ENCODE measurements at regions not wholly inside any gene's neighbourhood (a gene's known extent, or its start where the extent isn't known, plus 50 kb on each side); places are given as distances from the start of the nearest gene placed in this dataset.

DNA sequence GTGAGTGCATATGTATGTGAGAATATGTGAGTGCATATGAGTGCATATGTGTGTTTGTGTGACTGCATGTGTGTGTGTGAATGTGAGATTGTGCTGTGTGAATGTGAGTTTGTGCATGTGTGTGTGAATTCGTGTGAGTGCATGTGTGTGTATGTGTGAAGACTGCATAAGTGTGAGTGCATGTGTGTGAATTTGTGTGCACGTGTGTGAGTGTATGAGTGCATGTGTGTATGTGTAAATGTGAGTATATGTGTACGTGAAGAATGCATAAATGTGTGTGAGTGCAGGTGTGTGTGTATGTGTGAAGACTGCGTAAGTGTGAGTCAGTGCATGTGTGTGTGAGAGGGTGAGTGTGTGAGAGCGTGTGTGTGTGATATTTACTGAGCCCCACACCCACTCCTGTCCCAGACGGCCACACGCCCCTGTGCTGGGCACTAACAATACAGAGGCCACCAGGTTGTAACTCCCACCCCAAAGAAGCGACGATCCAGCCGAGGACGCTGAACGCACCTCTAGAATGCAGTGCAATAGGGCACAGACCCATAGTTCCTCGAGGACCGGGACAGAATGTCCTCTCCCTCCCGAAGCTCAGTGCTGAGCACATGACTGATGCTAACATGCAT, 97.8 kb downstream of the C16orf95 start:
- DNase-seq = no peak

DNA sequence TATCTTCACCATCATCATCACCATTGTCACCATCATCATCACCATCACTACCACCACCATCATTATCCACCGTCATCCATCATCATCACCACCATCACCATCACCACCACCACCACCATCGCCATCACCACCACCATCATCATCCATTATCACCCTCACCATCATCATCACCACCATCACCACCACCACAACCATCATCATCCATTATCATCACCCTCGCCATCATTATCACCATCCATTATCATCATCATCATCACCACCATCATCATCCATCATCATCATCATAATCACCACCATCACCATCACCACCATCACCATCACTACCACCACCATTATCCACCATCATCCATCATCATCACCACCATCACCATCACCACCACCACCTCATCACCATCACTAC, 95.6 kb downstream of the C16orf95 start:
- no peak for DNase-seq

DNA sequence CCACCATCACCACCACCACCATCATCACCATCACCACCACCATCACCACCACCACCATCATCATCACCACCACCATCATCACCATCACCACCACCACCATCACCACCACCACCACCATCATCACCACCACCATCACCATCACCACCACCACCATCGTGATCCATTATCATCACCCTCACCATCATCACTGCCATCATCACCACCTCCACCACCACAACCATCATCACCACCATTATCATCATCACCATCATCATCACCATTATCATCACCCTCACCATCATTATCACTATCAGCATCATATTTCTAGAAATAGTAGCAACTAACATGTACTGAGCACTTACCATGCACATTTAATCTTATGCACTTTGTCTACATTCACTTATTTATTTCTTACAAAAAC, 94.9 kb downstream of the C16orf95 start:
- no peak for DNase-seq

DNA sequence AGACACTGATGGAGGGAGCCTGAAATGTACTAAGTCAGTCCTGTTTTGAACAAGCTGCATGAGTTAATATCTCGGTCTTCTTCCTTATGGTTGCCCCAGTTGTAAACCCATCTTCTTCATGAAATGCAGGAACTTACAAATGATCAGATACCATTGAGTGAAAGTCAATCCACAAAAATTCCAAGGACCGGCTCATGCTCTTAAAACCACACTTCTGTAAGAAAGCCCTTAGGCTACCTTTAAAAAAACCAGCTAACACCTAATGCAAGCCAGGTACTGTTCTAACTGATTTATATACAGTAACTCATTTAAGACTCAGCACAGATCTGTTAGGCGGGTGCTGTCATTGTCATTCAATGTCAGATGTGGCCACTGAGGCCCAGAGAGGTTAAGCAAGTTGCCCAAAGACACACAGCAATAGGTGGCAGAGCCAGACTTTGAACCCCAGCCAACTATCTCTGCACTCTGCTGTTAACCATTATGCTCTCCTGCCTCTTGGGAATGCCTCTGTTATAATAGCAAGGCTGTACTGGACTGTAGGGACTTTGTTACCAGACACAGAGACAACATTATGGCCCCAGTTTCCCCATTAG, 93.4 kb downstream of the C16orf95 start:
- no peak for DNase-seq

DNA sequence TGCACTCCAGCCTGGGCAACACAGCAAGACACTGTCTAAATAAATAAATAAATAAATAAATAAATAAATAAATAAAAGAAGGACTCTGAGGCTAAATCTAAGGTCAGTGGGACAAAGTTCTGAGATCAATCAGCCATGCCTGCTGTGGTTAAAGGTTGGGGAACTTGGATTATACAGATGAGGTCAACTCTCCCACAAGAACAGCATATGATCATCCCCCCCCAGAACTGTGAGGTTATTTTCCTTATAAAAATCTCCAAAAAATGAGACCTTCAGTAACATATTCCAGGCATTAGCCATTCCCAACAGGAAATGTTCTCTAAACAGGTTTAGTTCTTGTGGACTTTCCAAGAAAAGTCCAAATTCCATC, 90.3 kb downstream of the C16orf95 start:
- no peak for DNase-seq

DNA sequence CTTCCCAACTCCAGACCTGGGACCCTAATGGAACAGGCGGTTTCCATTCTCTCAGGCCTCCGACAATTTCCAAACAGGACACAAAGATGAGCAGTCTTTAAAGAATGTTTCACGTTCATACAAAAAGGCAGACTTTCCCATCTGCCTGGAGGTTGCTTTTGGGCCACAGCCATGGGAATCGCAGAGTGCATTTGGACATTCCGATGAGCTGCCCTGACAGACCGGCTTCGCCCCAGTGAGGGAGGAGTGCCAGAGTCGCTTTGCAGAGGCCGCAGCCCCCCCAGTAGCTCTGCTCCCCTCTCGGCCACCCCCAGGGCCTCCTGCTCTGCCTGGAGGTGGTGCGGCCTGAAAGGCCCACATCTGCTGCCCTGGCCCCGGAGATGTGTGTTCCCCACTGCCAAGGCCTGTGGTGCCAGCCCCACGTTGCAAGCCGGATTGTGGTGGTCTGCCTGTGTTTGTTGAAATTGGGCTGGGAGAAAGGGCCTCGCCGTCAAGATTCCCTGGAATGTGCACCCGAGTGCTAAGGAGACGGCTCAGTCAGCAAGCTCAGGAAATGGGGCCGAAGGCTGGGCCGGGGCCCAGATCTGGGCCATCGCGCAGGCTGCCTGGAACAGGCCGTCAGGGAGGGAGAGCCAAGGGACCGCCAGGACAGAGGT, 89.8 kb downstream of the C16orf95 start:
- peak; percentile 90 for DNase-seq

DNA sequence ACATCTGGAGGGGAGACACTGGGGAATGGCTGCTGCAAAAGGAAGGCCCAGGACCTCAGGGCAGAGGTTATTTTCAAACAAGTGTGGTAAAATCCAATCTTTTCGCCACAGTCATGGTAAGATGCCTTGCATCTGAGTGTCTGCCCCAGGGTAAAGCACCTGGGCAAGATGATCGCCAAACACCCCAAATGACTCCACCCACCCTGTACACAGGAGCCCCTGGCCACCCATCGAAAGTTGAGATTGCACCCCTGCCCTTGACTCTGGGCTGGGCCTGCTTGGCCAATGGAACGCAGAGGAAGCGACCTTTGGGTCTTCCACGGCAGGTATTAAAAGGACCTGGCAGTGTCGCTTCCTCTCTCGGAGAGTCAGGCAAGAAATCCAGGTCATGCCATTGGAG, 88.8 kb downstream of the C16orf95 start:
- no peak for DNase-seq

DNA sequence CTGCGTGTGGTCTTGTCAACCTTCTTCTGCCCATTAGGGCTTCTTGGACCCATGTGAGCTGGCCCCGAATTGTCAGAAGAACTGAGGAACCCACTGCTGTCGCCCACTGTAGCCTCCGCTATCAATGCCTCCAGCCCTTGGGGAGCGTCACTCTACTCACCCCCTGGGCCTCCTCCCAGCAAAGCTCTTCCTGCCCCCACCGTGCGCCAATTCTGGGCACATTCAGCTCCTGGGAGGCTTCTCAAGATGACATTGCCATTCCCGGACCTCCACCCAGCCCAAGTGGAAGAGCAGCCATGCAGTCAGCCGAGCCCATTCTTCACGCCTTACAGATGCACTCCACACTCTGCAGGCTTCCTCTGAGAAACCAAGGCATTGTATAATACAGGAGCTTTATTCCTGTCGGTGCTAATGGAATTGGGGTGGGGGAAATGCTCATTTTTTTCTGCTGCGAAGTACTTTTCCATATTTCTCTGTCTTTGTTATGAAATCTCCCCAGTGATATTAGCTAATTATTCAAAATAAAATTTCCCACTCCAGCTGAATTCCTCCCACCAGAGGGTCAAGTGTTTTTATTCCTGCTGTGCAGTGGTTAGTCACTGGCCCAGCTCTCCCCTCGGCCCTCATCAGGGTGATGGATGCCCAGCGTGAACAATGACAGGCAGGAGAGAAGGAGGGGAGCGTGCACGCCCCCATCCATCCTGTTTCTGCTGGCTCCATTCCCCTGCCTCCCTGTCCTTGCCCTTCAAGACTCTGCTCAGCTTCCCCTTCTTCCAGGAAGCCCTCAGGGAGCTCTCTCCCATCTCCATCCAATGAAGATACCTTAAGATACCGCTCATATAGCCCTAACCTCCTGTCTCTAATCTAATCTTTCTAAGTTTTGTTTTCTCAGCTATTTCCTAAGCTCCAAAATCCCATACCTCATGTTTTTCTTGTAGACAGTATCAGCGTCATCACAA, 87.7 kb downstream of the C16orf95 start:
- no peak for DNase-seq

DNA sequence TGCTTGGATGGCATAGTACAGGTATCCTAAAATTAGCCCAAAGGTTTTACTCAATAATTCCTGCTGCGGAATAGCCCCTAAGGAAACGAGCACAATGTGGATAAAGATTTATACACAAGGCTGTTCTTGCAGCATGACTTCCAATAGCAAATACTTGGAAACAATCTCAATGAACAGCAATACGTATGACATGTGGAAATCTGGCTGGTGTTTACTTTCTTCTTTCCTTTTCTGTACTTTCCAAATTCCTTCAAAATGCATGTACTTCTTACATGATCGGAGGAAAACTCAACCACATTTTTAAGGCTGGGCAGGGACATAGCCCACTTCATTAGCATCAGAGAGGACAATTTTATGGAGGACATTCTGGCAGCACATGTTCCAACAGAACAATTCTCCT, 86.6 kb downstream of the C16orf95 start:
- no peak for DNase-seq

DNA sequence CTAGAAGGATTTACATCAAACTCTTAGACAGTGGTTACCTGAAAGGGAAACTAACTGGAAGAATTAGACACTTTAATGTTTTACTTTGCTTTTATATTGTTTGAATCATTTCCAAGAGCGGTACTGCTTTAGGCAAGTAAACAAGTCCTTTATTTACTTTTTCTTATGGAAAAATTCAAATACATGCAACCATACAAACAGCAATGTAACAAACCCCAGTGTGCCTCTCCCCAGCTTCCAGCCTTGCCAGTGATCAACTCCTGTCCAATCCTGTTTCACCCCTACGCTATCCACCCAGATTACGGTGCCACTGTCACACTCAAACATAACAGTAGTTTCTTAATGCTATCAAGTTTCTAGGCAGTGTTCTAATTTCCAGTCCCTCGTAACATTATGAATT, 85.9 kb downstream of the C16orf95 start:
- no peak for DNase-seq

DNA sequence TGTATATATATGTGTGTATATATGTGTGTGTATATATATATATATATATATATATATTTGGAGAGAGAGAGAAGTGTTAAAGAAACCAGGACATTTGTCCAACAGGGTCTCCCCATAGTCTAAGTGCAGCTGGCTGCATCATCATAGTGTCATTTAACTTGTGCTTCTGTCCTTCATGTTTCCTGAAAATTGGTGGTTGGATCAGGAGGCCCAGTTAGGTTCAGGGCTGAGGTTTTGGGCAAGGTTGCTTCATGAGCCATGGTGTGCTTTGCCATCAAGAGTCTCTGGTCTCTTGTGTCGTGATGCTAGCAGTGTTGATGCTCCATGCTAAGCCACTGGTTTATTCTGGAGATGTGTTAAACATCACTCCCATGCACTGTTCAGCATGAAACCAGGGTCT, 85.3 kb downstream of the C16orf95 start:
- no peak for DNase-seq

DNA sequence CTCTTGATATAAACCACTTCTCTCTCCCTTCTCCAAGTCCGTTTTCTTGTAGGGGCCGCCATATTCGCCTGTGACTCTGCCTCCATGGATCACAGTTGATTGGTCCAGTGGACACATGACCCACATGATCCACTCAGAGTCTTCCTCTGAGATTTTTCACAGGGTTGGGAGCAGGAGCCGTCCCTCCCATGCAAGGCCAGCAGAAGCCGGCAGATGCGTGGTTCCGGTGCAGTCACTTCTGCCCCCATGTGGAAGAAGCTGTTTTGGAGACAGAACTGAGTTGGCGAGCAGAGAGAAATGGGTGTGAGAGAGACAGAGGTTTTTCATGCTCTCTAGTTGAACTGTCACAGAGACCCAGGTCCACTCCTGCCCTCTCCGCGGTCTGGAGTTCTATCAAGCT, 83.3 kb downstream of the C16orf95 start:
- peak; percentile 38 for DNase-seq

DNA sequence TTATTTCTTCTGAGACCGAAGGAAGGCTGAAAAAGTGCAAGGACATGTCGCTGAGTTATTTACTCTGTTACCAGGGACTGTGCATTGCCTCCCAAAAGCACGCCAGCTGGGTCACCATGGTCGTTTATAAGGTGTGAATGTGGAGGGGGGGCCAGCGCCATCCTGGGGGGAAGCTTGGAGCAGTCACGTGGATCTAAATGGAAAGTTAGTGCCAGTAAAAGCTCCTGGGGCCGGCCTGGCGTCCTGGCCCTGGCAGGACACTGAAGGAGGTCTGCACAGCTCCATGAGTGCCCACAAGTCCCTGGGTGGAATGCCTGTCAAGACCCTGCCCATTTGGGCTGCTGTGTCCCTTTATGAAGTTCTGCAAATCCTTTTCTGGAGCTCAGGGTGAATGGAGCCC, 82.6 kb downstream of the C16orf95 start:
- no peak for DNase-seq

DNA sequence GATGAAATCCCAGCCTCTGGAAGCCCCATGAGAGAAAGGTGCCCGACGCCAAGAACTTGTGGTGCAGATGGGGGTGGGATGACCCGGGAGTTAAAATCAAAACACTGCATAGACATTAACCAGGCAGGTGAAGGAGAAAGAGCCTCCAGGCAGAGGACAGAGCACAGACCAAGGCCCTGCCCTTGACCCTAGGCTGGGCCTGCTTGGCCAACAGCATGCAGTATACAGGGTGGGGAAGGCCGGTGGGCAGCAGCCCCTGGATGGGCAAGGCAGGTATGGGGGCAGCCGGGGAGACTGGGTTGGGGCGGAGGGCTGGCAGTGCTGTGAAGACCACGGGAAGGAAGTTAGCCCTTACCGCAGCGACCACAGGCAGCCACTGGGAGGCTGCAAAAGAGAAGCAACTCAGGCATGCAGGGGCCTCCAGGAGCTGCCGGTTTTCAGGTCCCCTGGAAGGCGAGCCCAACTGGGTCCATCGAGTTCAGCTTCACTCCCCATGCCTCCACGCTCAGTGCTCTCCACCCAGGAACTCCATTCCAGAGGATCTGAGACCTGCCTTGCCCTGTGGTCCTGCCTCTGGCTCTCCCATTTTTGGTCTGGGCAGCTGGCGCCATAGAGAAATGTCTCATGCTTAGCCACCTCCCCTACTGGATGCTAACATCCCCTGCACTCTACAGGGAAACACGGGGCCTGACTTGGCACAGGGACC, 81.2 kb downstream of the C16orf95 start:
- no peak for DNase-seq

DNA sequence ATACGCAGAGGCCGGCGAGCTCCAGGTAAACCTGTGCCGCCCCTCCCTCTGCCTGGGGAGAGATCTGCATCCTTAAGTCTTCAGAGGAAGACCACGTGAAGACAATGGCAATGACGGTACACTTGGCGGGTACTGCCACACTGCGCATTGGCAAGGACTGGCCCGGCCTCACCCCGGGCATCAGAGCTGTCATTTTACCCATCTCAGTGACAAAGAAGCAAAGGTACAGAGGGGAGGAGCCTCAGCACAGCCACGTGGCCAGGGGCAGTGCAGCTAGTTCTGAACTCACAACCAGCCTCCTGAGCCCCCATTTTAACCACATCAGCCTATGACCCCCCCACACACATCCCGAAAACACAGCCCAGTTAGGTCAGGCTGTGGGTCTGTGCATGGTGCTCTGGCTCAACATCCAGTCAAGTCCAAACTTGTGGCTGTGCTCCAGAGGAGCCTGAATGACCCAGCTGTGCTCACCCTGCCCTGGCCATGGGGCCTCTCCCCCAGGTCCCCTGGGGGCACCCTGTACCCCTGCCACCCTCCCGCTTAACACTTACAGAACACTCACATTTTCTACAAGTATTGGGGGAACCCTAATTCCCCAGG, 80.6 kb downstream of the C16orf95 start:
- DNase-seq = no peak

DNA sequence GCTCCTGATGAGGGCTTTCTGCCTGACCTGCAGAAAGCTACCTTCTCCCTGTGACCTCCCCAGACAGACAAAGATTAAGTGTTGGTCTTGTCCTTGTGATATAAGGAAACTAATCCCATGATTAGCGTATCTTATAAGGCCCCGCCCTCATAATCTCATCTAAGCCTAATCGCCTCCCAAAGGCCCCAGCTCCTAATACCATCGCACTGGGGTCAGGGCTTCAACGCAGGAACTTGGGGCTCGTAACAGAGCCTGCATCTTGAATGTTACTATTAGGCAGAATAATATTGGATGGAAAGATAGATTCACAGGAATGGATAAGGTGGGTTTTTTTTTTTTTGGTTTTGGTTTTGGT, 78.9 kb downstream of the C16orf95 start:
- no peak for DNase-seq

DNA sequence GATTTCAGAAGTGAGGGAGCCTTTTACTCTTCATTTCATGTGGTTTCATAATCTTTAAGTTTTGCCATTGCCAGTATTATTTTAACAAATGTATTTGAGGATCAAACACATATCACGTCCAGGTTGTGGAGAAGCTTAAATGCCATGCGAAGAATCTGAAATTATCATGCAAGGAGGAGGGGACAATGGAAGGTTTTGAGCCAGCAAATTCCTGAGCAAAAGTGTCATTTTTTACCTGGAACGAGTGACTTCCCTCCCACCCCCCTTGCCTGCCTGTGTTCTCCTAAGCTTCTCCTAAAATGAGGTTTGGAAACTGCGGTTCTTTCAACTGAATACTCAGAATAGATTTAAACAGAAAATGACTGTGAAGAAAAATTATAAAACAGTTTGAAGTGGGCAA, 77.6 kb downstream of the C16orf95 start:
- no peak for DNase-seq

DNA sequence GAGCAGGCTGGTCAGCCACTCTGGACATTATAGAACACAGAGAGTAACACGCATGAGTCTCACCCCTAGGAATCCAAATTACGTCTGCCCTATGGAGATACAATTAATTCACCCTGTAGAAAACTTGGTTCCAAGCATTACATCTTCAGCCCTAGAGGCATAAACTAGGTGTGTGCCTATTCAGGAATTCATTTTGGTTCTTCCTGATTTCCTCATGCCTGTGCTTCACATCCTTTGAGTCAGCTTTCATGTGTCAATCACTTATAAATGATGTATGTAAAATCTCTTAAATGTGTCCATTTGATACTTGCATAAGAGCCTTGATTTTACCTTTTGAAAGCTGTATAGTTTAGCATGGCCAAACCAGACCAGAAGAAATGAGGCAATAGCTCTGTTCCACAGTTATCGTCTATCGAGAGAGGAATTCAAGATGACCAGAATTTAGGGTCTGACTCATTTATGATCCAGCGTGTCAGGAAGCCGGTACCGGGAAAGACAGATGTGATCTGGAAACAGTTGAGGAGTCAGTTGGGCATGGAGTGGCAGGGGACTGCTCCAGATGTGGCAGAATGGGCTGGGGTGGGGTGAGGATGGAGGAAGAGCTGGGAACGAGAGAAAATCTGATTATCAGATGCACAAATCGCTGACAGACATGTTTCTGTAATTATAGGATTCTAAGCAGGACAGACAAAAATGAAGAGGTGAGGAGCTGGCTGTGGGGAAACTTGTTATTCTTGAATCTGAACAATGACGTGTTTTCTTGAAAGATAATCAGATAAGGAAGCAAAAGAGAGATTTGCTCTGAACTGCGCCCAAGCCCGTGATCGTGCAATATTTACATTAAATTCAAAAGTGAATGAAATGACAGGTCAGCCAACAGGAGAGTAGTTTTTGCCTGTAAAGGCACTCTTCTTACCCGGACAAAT, 76.7 kb downstream of the C16orf95 start:
- peak; percentile 67 for DNase-seq

DNA sequence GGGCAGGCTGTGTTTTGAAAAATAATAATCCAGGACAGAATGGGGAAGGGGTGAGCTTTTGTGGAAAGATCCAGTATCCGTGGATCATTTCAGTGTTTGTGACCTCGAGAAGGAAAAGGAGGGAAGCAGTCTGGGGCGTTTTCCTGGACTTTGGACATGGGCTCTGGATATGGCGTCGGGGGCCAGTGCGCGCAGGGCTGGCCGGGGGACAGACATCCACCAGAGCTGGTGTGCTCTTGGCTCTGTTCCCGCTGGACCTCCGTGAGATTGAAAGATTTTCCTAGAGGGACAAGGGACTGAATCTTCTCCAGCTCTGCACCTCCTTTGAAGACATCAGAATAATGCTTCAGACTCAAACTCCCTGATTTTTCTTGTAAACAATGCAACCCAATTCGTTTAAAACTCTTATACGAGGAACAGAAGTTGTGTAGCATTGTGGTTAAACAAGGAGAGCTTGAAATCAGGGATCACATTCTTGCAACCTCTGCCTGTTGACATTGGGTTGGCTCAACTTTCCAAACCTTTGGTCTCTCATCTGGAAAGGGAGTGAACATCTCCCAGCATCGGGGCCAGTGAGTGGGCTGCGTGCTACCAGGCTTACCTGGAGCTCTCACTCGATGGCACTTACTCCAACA, 75.9 kb downstream of the C16orf95 start:
- DNase-seq = no peak

DNA sequence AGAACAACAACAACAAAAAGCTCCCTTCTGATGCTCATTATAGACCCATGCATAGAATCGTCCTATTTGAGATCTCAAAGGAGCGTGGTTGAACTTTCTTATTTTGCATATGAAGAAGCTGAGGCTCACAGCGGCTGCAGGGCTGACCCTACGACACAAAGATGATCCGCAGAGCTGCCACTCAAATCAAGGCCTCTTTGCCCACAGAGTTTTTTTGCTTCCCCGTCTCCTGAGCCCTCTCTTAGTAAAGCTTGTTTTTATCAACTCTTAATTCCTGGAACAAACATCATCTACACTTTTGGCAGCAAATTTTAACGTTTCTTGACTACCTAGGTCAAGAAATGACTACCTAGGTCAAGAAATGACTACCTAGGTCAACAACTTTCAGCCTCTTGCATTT, 73.7 kb downstream of the C16orf95 start:
- DNase-seq = no peak

DNA sequence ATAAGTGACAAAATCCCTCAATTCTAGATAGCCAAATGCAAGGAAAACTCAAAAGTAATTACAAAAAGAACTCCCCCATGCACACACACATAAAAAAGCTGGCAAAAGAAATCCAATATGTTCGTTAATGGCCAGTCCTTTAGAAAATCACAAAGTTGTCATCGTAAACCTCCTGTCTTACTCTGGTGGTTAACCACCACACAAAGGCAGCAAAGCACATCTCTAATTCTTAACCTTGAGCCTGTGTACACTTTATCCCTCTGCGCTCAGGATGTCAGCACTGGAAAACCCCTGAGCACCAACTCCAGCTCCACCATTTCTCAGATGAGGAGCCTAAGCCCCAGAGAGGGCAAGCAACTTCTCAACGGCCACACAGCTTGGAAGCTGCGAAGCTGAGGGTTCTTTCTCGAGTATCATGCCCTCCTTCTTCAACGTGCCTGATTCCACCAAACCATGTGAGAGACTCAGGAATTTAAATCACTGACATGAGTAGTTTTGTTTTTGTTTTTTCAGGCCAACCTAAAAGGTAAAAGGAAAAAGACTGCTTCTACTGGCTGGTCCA, 72.5 kb downstream of the C16orf95 start:
- DNase-seq = no peak

All from EL (cell line).